GM23338 (cell line): ENCODE measurements at regions not wholly inside any gene's neighbourhood (a gene's known extent, or its start where the extent isn't known, plus 50 kb on each side); places are given as distances from the start of the nearest gene placed in this dataset.

ENCODE experiments used
- ATAC-seq: fragments of 200-7000 bp; cut with Tn5 transposase; 3 replicates; pipeline ENCODE4 v1.9.1; 2020
- DNase-seq: peaks from one replicate; pipeline ENCODE4 v3.0.0-alpha.2; 2015; ENCODE audit warnings: low spot score
- H2AFZ ChIP-seq: fragments of 200-600 bp; sonication (generic); 2 replicates; pipeline ENCODE4 v1.8.0; 2016; ENCODE audit warnings: antibody characterized with exemption, mild to moderate bottlenecking, moderate library complexity
- H3F3A ChIP-seq: fragments of 200-600 bp; sonication (generic); replicated peaks from 2 replicates; pipeline ENCODE4 v1.8.0; 2017; ENCODE audit warnings: antibody characterized with exemption, mixed run types, low read depth
- H3K27ac ChIP-seq: fragments of 200-600 bp; sonication (generic); 2 replicates; pipeline ENCODE4 v1.6.1; 2016; ENCODE audit warnings: low read depth
- H3K27me3 ChIP-seq: fragments of 200-600 bp; sonication (generic); 2 replicates; pipeline ENCODE4 v1.8.0; 2016; ENCODE audit warnings: mild to moderate bottlenecking, mixed run types, moderate library complexity; ENCODE audit not compliant: insufficient read depth
- H3K36me3 ChIP-seq: fragments of 200-600 bp; sonication (generic); 2 replicates; pipeline ENCODE4 v1.8.0; 2016; ENCODE audit warnings: mild to moderate bottlenecking; ENCODE audit not compliant: insufficient read depth
- H3K4me1 ChIP-seq: fragments of 200-600 bp; sonication (generic); 2 replicates; pipeline ENCODE4 v1.8.0; 2016; ENCODE audit warnings: mild to moderate bottlenecking, moderate library complexity; ENCODE audit not compliant: insufficient read depth
- H3K4me2 ChIP-seq: fragments of 200-600 bp; sonication (generic); 2 replicates; pipeline ENCODE4 v1.7.1; 2017; ENCODE audit warnings: mixed run types
- H3K4me3 ChIP-seq: fragments of 200-600 bp; sonication (generic); 2 replicates; pipeline ENCODE4 v1.6.1; 2016; ENCODE audit warnings: mixed run types
- H3K79me2 ChIP-seq: fragments of 200-600 bp; sonication (generic); replicated peaks from 2 replicates; pipeline ENCODE4 v1.8.0; 2017; ENCODE audit warnings: mild to moderate bottlenecking; ENCODE audit not compliant: insufficient read depth
- H3K9me2 ChIP-seq: fragments of 200-600 bp; sonication (generic); 2 replicates; pipeline ENCODE4 v1.8.0; 2017; ENCODE audit not compliant: insufficient read depth
- H4K20me1 ChIP-seq: fragments of 200-600 bp; sonication (generic); replicated peaks from 2 replicates; pipeline ENCODE4 v1.8.0; 2017; ENCODE audit warnings: mild to moderate bottlenecking; ENCODE audit not compliant: insufficient read depth
- H3K27ac Mint-ChIP-seq: 2 replicates; pipeline ENCODE4 v1.8.0; 2020; ENCODE audit warnings: inconsistent platforms, mild to moderate bottlenecking, moderate library complexity, mixed read lengths
- H3K27me3 Mint-ChIP-seq: 3 replicates; pipeline ENCODE4 v1.8.0; 2022; ENCODE audit warnings: low read depth, mild to moderate bottlenecking, moderate library complexity, mixed read lengths, inconsistent platforms; ENCODE audit not compliant: insufficient read depth, poor library complexity
- H3K36me3 Mint-ChIP-seq: 3 replicates; pipeline ENCODE4 v1.8.0; 2021; ENCODE audit warnings: low read depth, mild to moderate bottlenecking, inconsistent platforms, moderate library complexity, mixed read lengths
- H3K4me1 Mint-ChIP-seq: 3 replicates; pipeline ENCODE4 v1.8.0; 2020; ENCODE audit warnings: mild to moderate bottlenecking, inconsistent platforms, mixed read lengths
- H3K4me3 Mint-ChIP-seq: 3 replicates; pipeline ENCODE4 v1.8.0; 2021; ENCODE audit warnings: moderate library complexity, mild to moderate bottlenecking, inconsistent platforms, mixed read lengths
- H3K9me3 Mint-ChIP-seq: 3 replicates; pipeline ENCODE4 v1.8.0; 2020; ENCODE audit warnings: moderate library complexity, mild to moderate bottlenecking, inconsistent platforms, mixed read lengths
- CREB1 ChIP-seq: fragments of 250-450 bp; sonication (Bioruptor Pico); IDR thresholded peaks from 2 replicates; pipeline ENCODE4 v1.5.0; 2020; ENCODE audit warnings: low read depth, mild to moderate bottlenecking, moderate library complexity
- EZH2phosphoT487 ChIP-seq: fragments of 200-600 bp; sonication (generic); IDR thresholded peaks from one replicate; pipeline ENCODE4 v1.8.1; 2018; ENCODE audit warnings: antibody characterized with exemption; ENCODE audit not compliant: unreplicated experiment
- JUNB ChIP-seq: IDR thresholded peaks from one replicate; pipeline ENCODE4 v1.6.1; 2016; ENCODE audit warnings: antibody characterized with exemption; ENCODE audit not compliant: unreplicated experiment
- NANOG ChIP-seq: IDR thresholded peaks from 2 replicates; pipeline ENCODE4 v1.6.1; 2016; ENCODE audit warnings: antibody characterized with exemption, borderline replicate concordance
- REST ChIP-seq: IDR thresholded peaks from one replicate; pipeline ENCODE4 v1.6.1; 2018; ENCODE audit warnings: antibody characterized with exemption; ENCODE audit not compliant: unreplicated experiment
- STAT1 ChIP-seq: IDR thresholded peaks from one replicate; pipeline ENCODE4 v1.6.1; 2016; ENCODE audit warnings: antibody characterized with exemption; ENCODE audit not compliant: unreplicated experiment
- ZNF114 ChIP-seq: fragments of 250-450 bp; sonication (Bioruptor Pico); IDR thresholded peaks from 2 replicates; pipeline ENCODE4 v1.5.0; 2020; ENCODE audit warnings: mild to moderate bottlenecking, moderate library complexity
- ZNF331 ChIP-seq: fragments of 250-450 bp; sonication (Bioruptor Pico); IDR thresholded peaks from 2 replicates; pipeline ENCODE4 v1.5.0; 2020; ENCODE audit warnings: low read depth, mild to moderate bottlenecking, moderate library complexity
- ZNF462 ChIP-seq: fragments of 250-450 bp; sonication (Bioruptor Pico); IDR thresholded peaks from 2 replicates; pipeline ENCODE4 v1.5.0; 2020; ENCODE audit warnings: mild to moderate bottlenecking, moderate library complexity
- TF ChIP-seq, protein P1 (sequence below): IDR thresholded peaks from 2 replicates; pipeline ENCODE4 v1.6.1; 2016; ENCODE audit warnings: antibody characterized with exemption

- TF ChIP-seq ZNF114 (CRISPR knock-in tag) (no peak), ZNF331 (CRISPR knock-in tag) (no peak), JUNB (no peak), CREB1 (no peak), STAT1 (no peak), NANOG (no peak), REST (no peak), EZH2phosphoT487 (no peak), ZNF462 (CRISPR knock-in tag) (no peak)
- TF ChIP-seq, protein P1, sequence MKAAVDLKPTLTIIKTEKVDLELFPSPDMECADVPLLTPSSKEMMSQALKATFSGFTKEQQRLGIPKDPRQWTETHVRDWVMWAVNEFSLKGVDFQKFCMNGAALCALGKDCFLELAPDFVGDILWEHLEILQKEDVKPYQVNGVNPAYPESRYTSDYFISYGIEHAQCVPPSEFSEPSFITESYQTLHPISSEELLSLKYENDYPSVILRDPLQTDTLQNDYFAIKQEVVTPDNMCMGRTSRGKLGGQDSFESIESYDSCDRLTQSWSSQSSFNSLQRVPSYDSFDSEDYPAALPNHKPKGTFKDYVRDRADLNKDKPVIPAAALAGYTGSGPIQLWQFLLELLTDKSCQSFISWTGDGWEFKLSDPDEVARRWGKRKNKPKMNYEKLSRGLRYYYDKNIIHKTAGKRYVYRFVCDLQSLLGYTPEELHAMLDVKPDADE, result no peak
- H4K20me1 ChIP-seq, result no peaks in the 10 kb centered on the region
- no peaks in the 10 kb centered on the region for H3K79me2 ChIP-seq
- Mint-ChIP-seq H3K4me3 (no peak overlapping the region), H3K4me1 (no peaks in the 10 kb centered on the region), H3K27me3 (peaks cover 3% of the 10 kb centered on the region), H3K9me3 (no peaks in the 10 kb centered on the region), H3K36me3 (no peaks in the 10 kb centered on the region), H3K27ac (no peak overlapping the region)
- H3K36me3 ChIP-seq, result no peaks in the 10 kb centered on the region
- no peak overlapping the region for H3K27ac ChIP-seq
- ATAC-seq (no peak), DNase-seq (no peak)
- H3K4me3 ChIP-seq, result no peak overlapping the region
- no peak overlapping the region for H2AFZ ChIP-seq
- no peaks in the 10 kb centered on the region for H3K9me2 ChIP-seq
- no peak overlapping the region for H3K4me2 ChIP-seq
- no peaks in the 10 kb centered on the region for H3F3A ChIP-seq
- no peaks in the 10 kb centered on the region for H3K27me3 ChIP-seq
- no peaks in the 10 kb centered on the region for H3K4me1 ChIP-seq
Measured at GRCh38 chr2:44843086-44843485, 98.4 kb upstream of the SIX3 start.
